DOHH2 (cell line): ENCODE measurements at regions not wholly inside any gene's neighbourhood (a gene's known extent, or its start where the extent isn't known, plus 50 kb on each side); places are given as distances from the start of the nearest gene placed in this dataset.

Experiments
- CTCF ChIP-seq: fragments of 200-600 bp; sonication (generic); IDR thresholded peaks from one replicate; pipeline ENCODE4 v1.5.1; 2014; ENCODE audit warnings: antibody characterized with exemption, mild to moderate bottlenecking, low read depth, low read length; ENCODE audit not compliant: poor library complexity, severe bottlenecking
- EZH2phosphoT487 ChIP-seq: fragments of 200-600 bp; sonication (generic); IDR thresholded peaks from 2 replicates; pipeline ENCODE4 v1.6.1; 2017; ENCODE audit warnings: borderline replicate concordance, mild to moderate bottlenecking, antibody characterized with exemption, low read length, moderate library complexity, mixed read lengths

DNA sequence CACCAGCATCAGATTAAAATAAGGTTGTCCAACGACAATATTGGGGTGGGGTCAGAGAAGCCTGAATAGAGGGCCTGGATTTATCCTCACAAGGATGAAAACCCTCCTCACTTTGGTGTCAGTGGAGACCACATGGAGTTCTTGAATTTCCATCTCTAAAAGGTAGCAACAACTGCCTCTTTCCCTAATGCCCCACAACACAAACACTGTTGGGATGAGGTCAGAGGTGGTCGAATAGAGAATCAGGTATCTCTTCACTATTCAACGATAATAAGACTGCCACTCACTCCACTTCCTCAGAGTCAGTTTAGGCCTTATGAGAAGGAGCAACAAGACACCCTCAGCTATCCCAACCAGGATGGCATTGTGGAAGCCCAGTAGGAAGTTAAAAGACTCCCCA lies 596.1 kb downstream of the HTR1B start:
- no peak for TF ChIP-seq CTCF
- no peak for TF ChIP-seq EZH2phosphoT487
